K562 (cell line): ENCODE measurements at regions not wholly inside any gene's neighbourhood (a gene's known extent, or its start where the extent isn't known, plus 50 kb on each side); places are given as distances from the start of the nearest gene placed in this dataset.

ENCODE experiments used
- ATAC-seq: fragments of 200-7000 bp; cut with Tn5 transposase; 3 replicates; pipeline ENCODE4 v1.9.1; 2020; ENCODE audit warnings: moderate library complexity
- BruUV-seq: library from RNA; stranded (reverse); fragments of 400-500 nt; replicated peaks from 2 replicates; lab custom pipeline; 2021; lab: Mats Ljungman, UMichigan
- CTCF ChIA-PET: fragments of 300-600 bp; formaldehyde crosslinking; extraction: SDS; loops from one replicate; lab custom pipeline; 2021; ENCODE audit warnings: low intra/inter-chr PET ratio; lab: Yijun Ruan, JAX
- POLR2A ChIA-PET: fragments of 300-600, 350-650 bp; sonication (Branson Sonifier 250); formaldehyde crosslinking; extraction: SDS; loops from one replicate; lab custom pipeline; 2021; ENCODE audit warnings: antibody characterized with exemption, inconsistent platforms; lab: Yijun Ruan, JAX
- DNase-seq, 4 experiments: peaks; one replicate each; pipeline versions ENCODE4 v3.0.0 to v3.0.0-alpha.2; 2011 to 2018; ENCODE audit warnings: low spot score in 3 of 4, mixed read lengths in 3 of 4; ENCODE audit errors: extremely low read depth in 1 of 4
- FAIRE-seq: peaks from 2 replicates; lab custom pipeline; 2011; peaks lifted over from hg19 to GRCh38; lab: Jason Lieb, UNC
- H2AFZ ChIP-seq: 2 replicates; pipeline ENCODE4 v1.6.0; 2011; ENCODE audit warnings: low read depth, low read length, control low read depth, inconsistent platforms
- H3K27ac ChIP-seq: fragments of 200-600 bp; 3 replicates; pipeline ENCODE4 v1.8.0; 2011; ENCODE audit warnings: low read depth, mild to moderate bottlenecking, control low read depth, inconsistent platforms, low read length, moderate library complexity, mixed read lengths; ENCODE audit errors: extremely low read depth
- H3K27me3 ChIP-seq, 2 experiments: fragments of 300-600 bp in 1 of 2; 2 replicates in 1 of 2; 3 replicates in 1 of 2; pipeline versions ENCODE4 v1.6.0 to v1.8.0; 2011; ENCODE audit warnings: inconsistent platforms in 2 of 2, low read length in 2 of 2, mild to moderate bottlenecking in 1 of 2, mixed read lengths in 1 of 2, moderate library complexity in 1 of 2; ENCODE audit not compliant: control insufficient read depth in 2 of 2, insufficient read depth in 2 of 2
- H3K36me3 ChIP-seq: fragments of 300-600 bp; 3 replicates; pipeline ENCODE4 v1.8.0; 2011; ENCODE audit warnings: mild to moderate bottlenecking, low read length, inconsistent platforms; ENCODE audit not compliant: control insufficient read depth, insufficient read depth
- H3K4me1 ChIP-seq, 2 experiments: fragments of 200-600 bp in 1 of 2; replicated peaks in 1 of 2; 2 replicates in 1 of 2; 3 replicates in 1 of 2; pipeline versions ENCODE4 v1.5.1 to v1.8.0; 2011; ENCODE audit warnings: inconsistent platforms in 2 of 2, low read length in 2 of 2, mild to moderate bottlenecking in 1 of 2, mixed read lengths in 1 of 2, moderate library complexity in 1 of 2; ENCODE audit not compliant: control insufficient read depth in 2 of 2, insufficient read depth in 2 of 2
- H3K4me2 ChIP-seq: 2 replicates; pipeline ENCODE4 v1.6.1; 2011; ENCODE audit warnings: low read length, control low read depth, inconsistent platforms, mixed read lengths; ENCODE audit not compliant: insufficient read depth
- H3K4me3 ChIP-seq: fragments of 200-600 bp; sonication (generic), shearing (Covaris generic); 2 replicates; pipeline ENCODE4 v1.5.1; 2016; ENCODE audit warnings: control low read depth, inconsistent platforms
- H3K79me2 ChIP-seq: fragments of 200-600 bp; 3 replicates; pipeline ENCODE4 v1.8.0; 2011; ENCODE audit warnings: low read length, inconsistent platforms; ENCODE audit not compliant: control insufficient read depth, insufficient read depth
- H3K9ac ChIP-seq, 2 experiments: 2 replicates each; pipeline versions ENCODE4 v1.6.0 to v1.6.1; 2011; ENCODE audit warnings: low read depth in 2 of 2, low read length in 2 of 2, control low read depth in 1 of 2, inconsistent platforms in 1 of 2, mild to moderate bottlenecking in 1 of 2, mixed read lengths in 1 of 2; ENCODE audit not compliant: insufficient read depth in 1 of 2
- H3K9me1 ChIP-seq: one replicate; pipeline ENCODE4 v1.6.0; 2011; ENCODE audit warnings: inconsistent platforms, mild to moderate bottlenecking, low read length, moderate library complexity; ENCODE audit not compliant: control insufficient read depth, insufficient read depth
- H3K9me3 ChIP-seq: replicated peaks from 2 replicates; pipeline ENCODE4 v1.5.1; 2011; ENCODE audit warnings: low read depth, low read length, inconsistent platforms; ENCODE audit not compliant: control insufficient read depth, insufficient read depth
- H4K20me1 ChIP-seq: replicated peaks from 2 replicates; pipeline ENCODE4 v1.6.1; 2011; ENCODE audit warnings: low read length, inconsistent platforms, mixed read lengths; ENCODE audit not compliant: control insufficient read depth, insufficient read depth
- DACH1 ChIP-seq: fragments of 450-650 bp; IDR thresholded peaks from 2 replicates; pipeline ENCODE4 v1.6.1; 2018; ENCODE audit not compliant: partially characterized antibody
- EP300 ChIP-seq: IDR thresholded peaks from 2 replicates; pipeline ENCODE4 v1.6.1; 2012; ENCODE audit warnings: low read length, improper control_type of control experiment
- GTF2E2 ChIP-seq: fragments of 200-800 bp; sonication (Bioruptor generic); IDR thresholded peaks from 2 replicates; pipeline ENCODE4 v1.6.1; 2016; ENCODE audit warnings: missing genetic modification characterization, missing compliant biosample characterization
- MIER1 ChIP-seq: fragments of 450-650 bp; IDR thresholded peaks from 2 replicates; pipeline ENCODE4 v1.6.1; 2016; ENCODE audit warnings: antibody characterized with exemption, mild to moderate bottlenecking, low read depth
- NR0B1 ChIP-seq: fragments of 450-650 bp; IDR thresholded peaks from one replicate; pipeline ENCODE4 v1.6.1; 2018; ENCODE audit warnings: mild to moderate bottlenecking, moderate library complexity; ENCODE audit not compliant: partially characterized antibody
- TAF7 ChIP-seq: fragments of 450-650 bp; IDR thresholded peaks from 2 replicates; pipeline ENCODE4 v1.6.1; 2016; ENCODE audit warnings: missing genetic modification characterization, missing compliant biosample characterization
- ZNF165 ChIP-seq: fragments of 250-450 bp; sonication (Bioruptor Pico); IDR thresholded peaks from 2 replicates; pipeline ENCODE4 v1.4.0; 2020; ENCODE audit warnings: borderline replicate concordance
- WGBS: fragments of 100-300 bp; shearing (Covaris generic); methylation state at CpG from one replicate; pipeline ENCODE4 v1.1.6; 2016; ENCODE audit warnings: low coverage, mixed read lengths; ENCODE audit not compliant: insufficient coverage; ENCODE audit errors: missing lambda C conversion rate; 5-methylcytosine and 5-hydroxymethylcytosine counted together
- in situ Hi-C: fragments of 300-500 bp; cut with MboI; formaldehyde crosslinking; loops from 4 replicates; pipeline ENCODE4 v1.15.0; 2018; ENCODE audit warnings: inconsistent platforms, mixed read lengths
- intact Hi-C: fragments of 100-400 bp; cut with micrococcal nuclease; formaldehyde crosslinking; loops from 2 replicates; pipeline ENCODE4 v1.14.2; 2022
- TF ChIP-seq, protein P1 (sequence below): fragments of 250-450 bp; sonication (Bioruptor Pico); IDR thresholded peaks from 2 replicates; pipeline ENCODE4 v1.4.0; 2020; ENCODE audit warnings: mild to moderate bottlenecking, moderate library complexity
- TF ChIP-seq, protein P2 (sequence below): fragments of 250-450 bp; sonication (Bioruptor Pico); IDR thresholded peaks from 2 replicates; pipeline ENCODE4 v1.9.0; 2021; ENCODE audit warnings: mild to moderate bottlenecking

DNA sequence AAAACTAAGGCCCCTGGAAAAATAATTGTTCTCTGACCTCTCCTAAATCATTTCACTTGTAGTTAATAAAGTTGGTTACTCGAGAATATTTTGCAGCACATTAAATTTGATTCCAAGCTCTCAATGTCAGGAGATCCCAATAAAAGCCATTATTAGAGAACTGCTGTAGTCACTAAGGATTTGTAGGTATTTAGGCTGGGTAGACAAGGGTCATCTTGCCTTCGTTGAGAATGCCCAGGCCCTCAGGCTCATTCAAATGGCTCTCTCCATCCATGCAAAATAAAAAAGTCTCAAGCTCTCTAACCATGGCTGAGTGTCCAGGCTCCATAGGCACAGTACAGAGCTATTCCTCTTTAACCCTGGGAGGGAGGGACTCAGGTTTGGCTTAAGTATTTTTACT, 117.0 kb upstream of the HMGCLL1 start:
- Histone ChIP-seq H3K9ac (no peak overlapping the region), H3K4me2 (no peak overlapping the region), H3K79me2 (no peaks in the 10 kb centered on the region), H3K9me1 (no peaks in the 10 kb centered on the region), H3K27me3 (no peaks in the 10 kb centered on the region), H2AFZ (no peak overlapping the region), H3K27ac (no peak overlapping the region), H3K4me3 (no peak overlapping the region), H3K4me1 (no peaks in the 10 kb centered on the region), H3K9me3 (no peaks in the 10 kb centered on the region; the same call in 1 of the 2 replicates), H3K36me3 (no peaks in the 10 kb centered on the region), H4K20me1 (no peaks in the 10 kb centered on the region)
- POLR2A ChIA-PET = no interaction called here
- FAIRE-seq = no peak
- CTCF ChIA-PET = no interaction called here
- in situ Hi-C loops (no loop called here), intact Hi-C loops (no loop called here)
- DNase-seq = no peak
- no peak for ATAC-seq
- whole genome bisulfite sequencing = 0% methylated on average over 2 of the region's 2 CpGs
- BruUV-seq = no TSS peak
- TF ChIP-seq MIER1 = no peak
- TF ChIP-seq, protein P1, sequence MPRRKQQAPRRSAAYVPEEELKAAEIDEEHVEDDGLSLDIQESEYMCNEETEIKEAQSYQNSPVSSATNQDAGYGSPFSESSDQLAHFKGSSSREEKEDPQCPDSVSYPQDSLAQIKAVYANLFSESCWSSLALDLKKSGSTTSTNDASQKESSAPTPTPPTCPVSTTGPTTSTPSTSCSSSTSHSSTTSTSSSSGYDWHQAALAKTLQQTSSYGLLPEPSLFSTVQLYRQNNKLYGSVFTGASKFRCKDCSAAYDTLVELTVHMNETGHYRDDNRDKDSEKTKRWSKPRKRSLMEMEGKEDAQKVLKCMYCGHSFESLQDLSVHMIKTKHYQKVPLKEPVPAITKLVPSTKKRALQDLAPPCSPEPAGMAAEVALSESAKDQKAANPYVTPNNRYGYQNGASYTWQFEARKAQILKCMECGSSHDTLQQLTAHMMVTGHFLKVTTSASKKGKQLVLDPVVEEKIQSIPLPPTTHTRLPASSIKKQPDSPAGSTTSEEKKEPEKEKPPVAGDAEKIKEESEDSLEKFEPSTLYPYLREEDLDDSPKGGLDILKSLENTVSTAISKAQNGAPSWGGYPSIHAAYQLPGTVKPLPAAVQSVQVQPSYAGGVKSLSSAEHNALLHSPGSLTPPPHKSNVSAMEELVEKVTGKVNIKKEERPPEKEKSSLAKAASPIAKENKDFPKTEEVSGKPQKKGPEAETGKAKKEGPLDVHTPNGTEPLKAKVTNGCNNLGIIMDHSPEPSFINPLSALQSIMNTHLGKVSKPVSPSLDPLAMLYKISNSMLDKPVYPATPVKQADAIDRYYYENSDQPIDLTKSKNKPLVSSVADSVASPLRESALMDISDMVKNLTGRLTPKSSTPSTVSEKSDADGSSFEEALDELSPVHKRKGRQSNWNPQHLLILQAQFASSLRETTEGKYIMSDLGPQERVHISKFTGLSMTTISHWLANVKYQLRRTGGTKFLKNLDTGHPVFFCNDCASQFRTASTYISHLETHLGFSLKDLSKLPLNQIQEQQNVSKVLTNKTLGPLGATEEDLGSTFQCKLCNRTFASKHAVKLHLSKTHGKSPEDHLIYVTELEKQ (CRISPR knock-in tag) = no peak
- TF ChIP-seq, protein P2, sequence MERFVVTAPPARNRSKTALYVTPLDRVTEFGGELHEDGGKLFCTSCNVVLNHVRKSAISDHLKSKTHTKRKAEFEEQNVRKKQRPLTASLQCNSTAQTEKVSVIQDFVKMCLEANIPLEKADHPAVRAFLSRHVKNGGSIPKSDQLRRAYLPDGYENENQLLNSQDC = no peak
- TF ChIP-seq EP300 = no peak
- TF ChIP-seq DACH1 = no peak
- no peak for TF ChIP-seq ZNF165
- no peak for TF ChIP-seq TAF7 (tag)
- TF ChIP-seq NR0B1 = no peak
- no peak for TF ChIP-seq GTF2E2
